PC-3 (cell line): ENCODE measurements at regions not wholly inside any gene's neighbourhood (a gene's known extent, or its start where the extent isn't known, plus 50 kb on each side); places are given as distances from the start of the nearest gene placed in this dataset.

ENCODE experiments used
- ATAC-seq: fragments of 200-7000 bp; cut with Tn5 transposase; 2 replicates; pipeline ENCODE4 v1.9.1; 2020; ENCODE audit warnings: mild to moderate bottlenecking, moderate library complexity
- BruUV-seq: library from RNA; stranded (reverse); fragments of 400-500 nt; replicated peaks from 2 replicates; lab custom pipeline; 2021; lab: Mats Ljungman, UMichigan
- CTCF ChIA-PET: fragments of 300-600 bp; sonication (Branson Sonifier 250); formaldehyde crosslinking; loops from one replicate; lab custom pipeline; 2022; ENCODE audit warnings: antibody characterized with exemption; lab: Charles Lee
- POLR2A ChIA-PET: fragments of 300-600 bp; sonication (Branson Sonifier 250); formaldehyde crosslinking; loops from one replicate; lab custom pipeline; 2022; ENCODE audit warnings: antibody characterized with exemption; ENCODE audit not compliant: unreplicated experiment; lab: Charles Lee
- DNase-seq: peaks from one replicate; pipeline ENCODE4 v3.0.0-alpha.2; 2015
- H2AFZ ChIP-seq: fragments of 300-600 bp; sonication (generic); 2 replicates; pipeline ENCODE4 v1.6.0; 2016; ENCODE audit warnings: antibody characterized with exemption, low read length
- H3F3A ChIP-seq: fragments of 300-600 bp; sonication (generic); one replicate; pipeline ENCODE4 v1.6.0; 2017; ENCODE audit warnings: antibody characterized with exemption, low read length, control low read depth, mild to moderate bottlenecking; ENCODE audit not compliant: unreplicated experiment
- H3K27ac ChIP-seq: fragments of 300-600 bp; sonication (generic); 2 replicates; pipeline ENCODE4 v1.5.1; 2016; ENCODE audit warnings: mild to moderate bottlenecking, low read length
- H3K27me3 ChIP-seq: fragments of 300-600 bp; sonication (generic); 2 replicates; pipeline ENCODE4 v1.6.1; 2016; ENCODE audit warnings: low read length, mixed read lengths
- H3K36me3 ChIP-seq: fragments of 300-600 bp; sonication (generic); 2 replicates; pipeline ENCODE4 v1.6.1; 2016; ENCODE audit warnings: low read depth, mixed run types, low read length, mixed read lengths
- H3K4me1 ChIP-seq: fragments of 300-600 bp; sonication (generic); 2 replicates; pipeline ENCODE4 v1.5.1; 2016; ENCODE audit warnings: low read length; ENCODE audit not compliant: insufficient read depth
- H3K4me2 ChIP-seq: fragments of 300-600 bp; sonication (generic); 2 replicates; pipeline ENCODE4 v1.6.0; 2016; ENCODE audit warnings: low read length
- H3K4me3 ChIP-seq: fragments of 300-600 bp; sonication (generic); 2 replicates; pipeline ENCODE4 v1.5.1; 2016; ENCODE audit warnings: mild to moderate bottlenecking, low read length, mixed read lengths
- H3K79me2 ChIP-seq: fragments of 300-600 bp; sonication (generic); 2 replicates; pipeline ENCODE4 v1.6.1; 2017; ENCODE audit warnings: low read length, mixed read lengths
- H3K9ac ChIP-seq: fragments of 300-600 bp; sonication (generic); 2 replicates; pipeline ENCODE4 v1.6.0; 2016; ENCODE audit warnings: mild to moderate bottlenecking, low read length
- H3K9me2 ChIP-seq: fragments of 300-600 bp; sonication (generic); replicated peaks from 2 replicates; pipeline ENCODE4 v1.6.1; 2016; ENCODE audit warnings: mixed run types, low read length, mixed read lengths
- H3K9me3 ChIP-seq: fragments of 300-600 bp; sonication (generic); 2 replicates; pipeline ENCODE4 v1.6.1; 2016; ENCODE audit warnings: low read length, mixed read lengths
- H4K20me1 ChIP-seq: fragments of 300-600 bp; sonication (generic); 2 replicates; pipeline ENCODE4 v1.6.1; 2016; ENCODE audit warnings: low read length, mixed read lengths
- EZH2 ChIP-seq: fragments of 300-600 bp; sonication (generic); IDR thresholded peaks from one replicate; pipeline ENCODE4 v1.6.1; 2017; ENCODE audit warnings: antibody characterized with exemption, mild to moderate bottlenecking, low read length; ENCODE audit not compliant: unreplicated experiment
- EZH2phosphoT487 ChIP-seq: fragments of 300-600 bp; sonication (generic); IDR thresholded peaks from 2 replicates; pipeline ENCODE4 v1.6.1; 2018; ENCODE audit warnings: mild to moderate bottlenecking, antibody characterized with exemption, low read length, borderline replicate concordance
- intact Hi-C: fragments of 100-400 bp; cut with micrococcal nuclease; formaldehyde crosslinking; loops from 2 replicates; pipeline ENCODE4 v1.9.0; 2023
- TF ChIP-seq, protein P1 (sequence below): fragments of 300-600 bp; sonication (generic); conservative IDR thresholded peaks from 2 replicates; pipeline ENCODE4 v1.5.1; 2017; ENCODE audit warnings: antibody characterized with exemption, low read depth, mild to moderate bottlenecking, low read length

DNA sequence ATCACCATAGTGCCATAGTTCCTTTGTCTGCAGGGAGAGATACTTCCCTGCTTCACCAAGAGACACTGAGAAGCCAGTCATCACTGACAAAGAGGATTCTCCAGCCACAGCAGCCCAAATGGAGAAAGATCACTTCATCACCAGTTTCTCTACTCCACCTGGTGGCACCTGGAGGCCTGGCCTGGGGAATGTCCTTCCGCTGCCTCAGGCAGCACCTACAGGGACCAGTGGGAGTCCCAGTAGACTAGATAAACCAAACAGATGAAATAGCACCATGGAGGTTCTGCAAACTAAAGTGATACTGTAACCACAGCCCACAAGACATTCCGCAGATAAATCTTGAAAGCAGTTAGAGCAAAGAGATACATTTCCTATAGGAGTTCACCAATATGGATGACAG, 266.5 kb downstream of the C6orf118 start:
- no peaks in the 10 kb centered on the region for H3F3A ChIP-seq
- no peaks in the 10 kb centered on the region for H3K79me2 ChIP-seq
- no peak overlapping the region for H3K9ac ChIP-seq
- TF ChIP-seq EZH2phosphoT487 (no peak), EZH2 (no peak)
- TF ChIP-seq, protein P1, sequence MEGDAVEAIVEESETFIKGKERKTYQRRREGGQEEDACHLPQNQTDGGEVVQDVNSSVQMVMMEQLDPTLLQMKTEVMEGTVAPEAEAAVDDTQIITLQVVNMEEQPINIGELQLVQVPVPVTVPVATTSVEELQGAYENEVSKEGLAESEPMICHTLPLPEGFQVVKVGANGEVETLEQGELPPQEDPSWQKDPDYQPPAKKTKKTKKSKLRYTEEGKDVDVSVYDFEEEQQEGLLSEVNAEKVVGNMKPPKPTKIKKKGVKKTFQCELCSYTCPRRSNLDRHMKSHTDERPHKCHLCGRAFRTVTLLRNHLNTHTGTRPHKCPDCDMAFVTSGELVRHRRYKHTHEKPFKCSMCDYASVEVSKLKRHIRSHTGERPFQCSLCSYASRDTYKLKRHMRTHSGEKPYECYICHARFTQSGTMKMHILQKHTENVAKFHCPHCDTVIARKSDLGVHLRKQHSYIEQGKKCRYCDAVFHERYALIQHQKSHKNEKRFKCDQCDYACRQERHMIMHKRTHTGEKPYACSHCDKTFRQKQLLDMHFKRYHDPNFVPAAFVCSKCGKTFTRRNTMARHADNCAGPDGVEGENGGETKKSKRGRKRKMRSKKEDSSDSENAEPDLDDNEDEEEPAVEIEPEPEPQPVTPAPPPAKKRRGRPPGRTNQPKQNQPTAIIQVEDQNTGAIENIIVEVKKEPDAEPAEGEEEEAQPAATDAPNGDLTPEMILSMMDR, result peak; percentile 33; the same call in 1 of the 2 replicates
- ChIA-PET CTCF (no interaction called here), POLR2A (no interaction called here)
- H3K27ac ChIP-seq, result no peak overlapping the region
- no peaks in the 10 kb centered on the region for H3K36me3 ChIP-seq
- H4K20me1 ChIP-seq, result no peaks in the 10 kb centered on the region
- ATAC-seq (no peak), DNase-seq (peak; percentile 8)
- no peaks in the 10 kb centered on the region for H3K9me2 ChIP-seq
- no TSS peak for BruUV-seq
- no peaks in the 10 kb centered on the region for H3K9me3 ChIP-seq
- no peaks in the 10 kb centered on the region for H3K27me3 ChIP-seq
- H3K4me2 ChIP-seq, result no peak overlapping the region
- H3K4me3 ChIP-seq, result no peak overlapping the region
- H2AFZ ChIP-seq, result no peak overlapping the region
- intact Hi-C loops, result no loop called here
- no peaks in the 10 kb centered on the region for H3K4me1 ChIP-seq

DNA sequence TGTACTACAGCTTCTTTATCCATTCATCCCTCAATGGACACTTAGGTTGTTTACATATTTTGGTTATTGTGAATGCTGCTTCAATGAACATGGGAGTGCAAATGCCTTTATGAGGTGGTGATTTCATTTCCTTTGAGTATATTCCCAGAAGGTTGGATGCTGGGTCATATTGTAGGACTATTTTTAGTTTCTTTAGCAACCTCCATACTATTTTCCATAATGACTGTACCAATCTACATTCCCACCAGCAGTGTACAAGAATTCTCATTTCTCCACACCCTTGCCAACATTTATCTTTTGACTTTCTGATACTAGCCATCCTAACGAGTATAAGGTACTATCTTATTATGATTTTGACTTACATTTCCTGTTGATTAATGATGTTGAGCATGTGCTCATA, 269.0 kb downstream of the C6orf118 start:
- H3K4me3 ChIP-seq, result no peak overlapping the region
- H3K9me2 ChIP-seq, result no peaks in the 10 kb centered on the region
- intact Hi-C loops, result no loop called here
- no peaks in the 10 kb centered on the region for H3K36me3 ChIP-seq
- H2AFZ ChIP-seq, result no peak overlapping the region
- H3K4me1 ChIP-seq, result no peaks in the 10 kb centered on the region
- no TSS peak for BruUV-seq
- DNase-seq (no peak), ATAC-seq (no peak)
- H3K27ac ChIP-seq, result no peak overlapping the region
- H3K27me3 ChIP-seq, result no peaks in the 10 kb centered on the region
- no peaks in the 10 kb centered on the region for H3K79me2 ChIP-seq
- CTCF ChIA-PET, result no interaction called here
- H3K9ac ChIP-seq, result no peak overlapping the region
- H3K4me2 ChIP-seq, result no peak overlapping the region
- no peaks in the 10 kb centered on the region for H3K9me3 ChIP-seq
- POLR2A ChIA-PET, result no interaction called here
- TF ChIP-seq EZH2 (no peak), EZH2phosphoT487 (no peak)
- TF ChIP-seq, protein P1, result no peak
- no peaks in the 10 kb centered on the region for H3F3A ChIP-seq
- no peaks in the 10 kb centered on the region for H4K20me1 ChIP-seq

DNA sequence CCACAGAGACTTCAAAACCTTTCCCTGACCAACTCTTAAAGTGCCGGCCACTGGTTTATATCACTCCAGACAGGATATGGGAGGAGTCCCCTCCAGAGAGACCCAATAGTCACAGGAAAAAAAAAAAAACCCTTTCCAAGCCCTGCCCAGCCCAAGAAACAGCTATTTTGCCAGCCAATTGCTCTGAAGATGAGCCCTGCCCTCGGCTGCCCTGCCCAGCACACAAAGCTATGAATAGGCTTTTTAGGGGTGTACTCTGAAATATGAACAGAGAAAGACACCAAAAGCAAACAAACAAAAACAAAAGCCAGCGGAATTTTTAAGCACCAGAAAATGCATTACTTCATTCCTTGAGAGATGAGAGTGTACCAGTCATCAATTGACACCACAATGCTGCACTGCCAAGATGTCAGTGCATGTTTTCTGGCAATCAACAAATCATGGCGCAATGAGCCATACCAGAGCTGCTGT, 275.1 kb downstream of the C6orf118 start:
- POLR2A ChIA-PET, result no interaction called here
- H3K9me3 ChIP-seq, result no peaks in the 10 kb centered on the region
- H3K79me2 ChIP-seq, result no peaks in the 10 kb centered on the region
- no peaks in the 10 kb centered on the region for H3K36me3 ChIP-seq
- no peaks in the 10 kb centered on the region for H3K9me2 ChIP-seq
- no peak overlapping the region for H3K9ac ChIP-seq
- no peaks in the 10 kb centered on the region for H3K4me1 ChIP-seq
- ATAC-seq, result no peak
- H3K4me2 ChIP-seq, result no peak overlapping the region
- no TSS peak for BruUV-seq
- intact Hi-C loops, result no loop called here
- TF ChIP-seq EZH2 (no peak), EZH2phosphoT487 (no peak)
- TF ChIP-seq, protein P1, result no peak
- no peak overlapping the region for H2AFZ ChIP-seq
- no peaks in the 10 kb centered on the region for H3K27me3 ChIP-seq
- CTCF ChIA-PET, result no interaction called here
- no peak overlapping the region for H3K4me3 ChIP-seq
- H4K20me1 ChIP-seq, result no peaks in the 10 kb centered on the region
- no peak overlapping the region for H3K27ac ChIP-seq
- H3F3A ChIP-seq, result no peaks in the 10 kb centered on the region
- DNase-seq, result no peak
